ENCODE measurements at regions not wholly inside any gene's neighbourhood (a gene's known extent, or its start where the extent isn't known, plus 50 kb on each side); places are given as distances from the start of the nearest gene placed in this dataset.

DNA sequence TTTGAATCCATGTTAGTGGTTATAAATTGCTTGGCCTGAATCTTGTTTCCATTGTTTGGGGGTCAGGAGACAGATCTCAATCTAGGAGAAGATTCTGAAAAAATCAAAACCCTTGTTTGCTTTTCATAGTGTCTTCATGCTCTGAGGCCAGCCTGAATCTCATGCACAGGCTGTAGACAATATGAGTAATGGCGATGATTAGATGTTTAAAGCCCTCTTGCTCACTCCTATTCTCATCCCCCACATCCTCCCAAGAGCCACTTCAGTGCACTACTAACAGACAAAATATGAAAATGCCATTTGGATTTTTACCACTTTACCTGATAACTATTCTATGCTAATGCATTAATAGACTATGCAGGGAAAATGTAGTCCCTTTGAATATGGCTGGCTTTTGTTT, 129.4 kb downstream of the NUDT12 start:
- TF ChIP-seq POLR2A (IDR thresholded peaks at IDR 0.05; ENCODE audit: low read depth, low read length), result no peak
- TF ChIP-seq TAF1 (IDR thresholded peaks at IDR 0.05; ENCODE audit: borderline replicate concordance, low read depth, low read length), result no peak

Data from GM12892 (cell line).